Coronary artery (tissue), 2 donors: ENCODE measurements at regions not wholly inside any gene's neighbourhood (a gene's known extent, or its start where the extent isn't known, plus 50 kb on each side); places are given as distances from the start of the nearest gene placed in this dataset.
A peak's percentile ranks its signal among the peaks of the same experiment; 100 is the strongest.

ENCODE experiments used
- DNase-seq: peaks from one replicate; pipeline ENCODE4 v3.0.0-alpha.2; 2017; ENCODE audit warnings: low spot score
- H3K27ac ChIP-seq, 2 donors: fragments of 200-600 bp; sonication (generic); one replicate each; pipeline ENCODE4 v1.5.1; 2016 to 2019
- H3K4me3 ChIP-seq: fragments of 200-600 bp; sonication (generic); 2 replicates; pipeline ENCODE4 v1.5.1; 2016; ENCODE audit warnings: mild to moderate bottlenecking, moderate library complexity
- CTCF ChIP-seq: fragments of 200-600 bp; sonication (generic); IDR thresholded peaks from one replicate; pipeline ENCODE4 v1.5.1; 2019; ENCODE audit warnings: antibody characterized with exemption

- no peak for DNase-seq
- no peak overlapping the region for H3K27ac ChIP-seq
- no peak overlapping the region for H3K4me3 ChIP-seq
- no peak for TF ChIP-seq CTCF
These were observed 85.5 kb upstream of the TMEM17 start for GRCh38 chr2:62591491-62591890.

- no peak for TF ChIP-seq CTCF
- DNase-seq = no peak
- Histone ChIP-seq H3K4me3 (no peak overlapping the region), H3K27ac (no peak overlapping the region)
These were observed 83.8 kb upstream of the TMEM17 start for GRCh38 chr2:62589691-62590356.

GRCh38 chr2:62587592-62587991 lies 81.6 kb upstream of the TMEM17 start:
- no peak for TF ChIP-seq CTCF
- H3K27ac ChIP-seq = no peak overlapping the region
- no peak for DNase-seq
- no peak overlapping the region for H3K4me3 ChIP-seq

GRCh38 chr2:62586981-62587380 lies 81.0 kb upstream of the TMEM17 start:
- H3K27ac ChIP-seq = no peak overlapping the region
- DNase-seq = no peak
- H3K4me3 ChIP-seq = no peak overlapping the region
- no peak for TF ChIP-seq CTCF

GRCh38 chr2:62578803-62579640 lies 73.0 kb upstream of the TMEM17 start:
- Histone ChIP-seq H3K27ac (peak overlapping the region in 1 of 2 donors; percentile 51), H3K4me3 (no peak overlapping the region)
- TF ChIP-seq CTCF = no peak
- DNase-seq = no peak

GRCh38 chr2:62577994-62578781 lies 72.2 kb upstream of the TMEM17 start:
- Histone ChIP-seq H3K4me3 (no peak overlapping the region), H3K27ac (peak overlapping the region in 1 of 2 donors; percentile 28)
- no peak for TF ChIP-seq CTCF
- DNase-seq = no peak
